BE2C (cell line): ENCODE measurements at regions not wholly inside any gene's neighbourhood (a gene's known extent, or its start where the extent isn't known, plus 50 kb on each side); places are given as distances from the start of the nearest gene placed in this dataset.
A peak's percentile ranks its signal among the peaks of the same experiment; 100 is the strongest.
"Not testable (repeated sequence)": the region's sequence is repeated elsewhere in the genome, so short reads cannot be mapped to it uniquely, and the experiment has no call there.

Source experiments
- DNase-seq: peaks from one replicate; pipeline ENCODE4 v3.0.0-alpha.2; 2020
- H3K27me3 ChIP-seq: fragments of 250-450 bp; sonication (Bioruptor Pico); 2 replicates; pipeline ENCODE4 v1.5.1; 2020; ENCODE audit warnings: mild to moderate bottlenecking
- H3K36me3 ChIP-seq: fragments of 250-450 bp; sonication (Bioruptor Pico); 2 replicates; pipeline ENCODE4 v1.5.1; 2020; ENCODE audit warnings: mild to moderate bottlenecking
- H3K4me1 ChIP-seq: fragments of 250-450 bp; sonication (Bioruptor Pico); 2 replicates; pipeline ENCODE4 v1.5.1; 2020
- H3K4me3 ChIP-seq: 2 replicates; pipeline ENCODE4 v1.5.1; 2011; ENCODE audit warnings: low read depth, low read length
- H3K9me3 ChIP-seq: fragments of 250-450 bp; sonication (Bioruptor Pico); 2 replicates; pipeline ENCODE4 v1.5.1; 2020
- TF ChIP-seq, protein P1 (sequence below): IDR thresholded peaks from 2 replicates; pipeline ENCODE4 v1.5.1; 2012; ENCODE audit warnings: mild to moderate bottlenecking, low read depth, low read length

DNA sequence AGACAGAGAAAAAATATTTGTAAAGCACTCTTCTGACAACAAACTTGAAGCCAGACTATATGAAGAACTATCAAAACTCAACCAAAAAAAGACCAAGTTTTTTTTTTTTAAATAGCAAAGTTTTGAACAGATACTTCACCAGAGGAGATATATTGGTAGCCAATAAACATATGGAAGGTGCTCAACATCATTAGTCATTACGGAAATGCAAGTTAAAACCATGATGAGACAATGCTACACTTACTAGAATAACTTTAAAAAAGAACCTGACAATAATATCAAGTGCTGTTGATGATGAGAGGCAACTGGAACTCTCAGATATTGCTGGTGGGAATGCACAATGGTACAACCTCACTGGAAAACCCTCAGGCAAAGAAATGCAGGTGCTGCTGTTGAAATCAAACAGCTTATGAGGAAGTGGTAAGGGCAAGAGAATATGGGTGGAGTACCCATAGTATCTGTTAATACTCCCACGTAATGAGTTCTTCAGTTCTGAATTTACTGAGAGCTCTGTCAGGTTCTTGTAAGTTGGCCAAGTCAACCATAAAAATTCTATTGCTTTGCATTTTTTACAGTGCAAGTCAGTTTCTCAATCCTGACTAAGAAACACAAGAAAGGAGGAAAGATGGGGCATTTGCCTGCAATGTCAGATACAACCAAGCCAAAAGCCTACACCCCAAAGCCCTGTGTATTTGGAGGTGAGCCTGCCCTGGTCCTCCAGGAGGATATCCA lies 87.3 kb upstream of the GNAQ start:
- Histone ChIP-seq H3K36me3 (no peaks in the 10 kb centered on the region), H3K4me1 (no peaks in the 10 kb centered on the region), H3K27me3 (no peaks in the 10 kb centered on the region), H3K4me3 (no peak overlapping the region), H3K9me3 (no peaks in the 10 kb centered on the region; the same call in 1 of the 2 replicates)
- TF ChIP-seq, protein P1, sequence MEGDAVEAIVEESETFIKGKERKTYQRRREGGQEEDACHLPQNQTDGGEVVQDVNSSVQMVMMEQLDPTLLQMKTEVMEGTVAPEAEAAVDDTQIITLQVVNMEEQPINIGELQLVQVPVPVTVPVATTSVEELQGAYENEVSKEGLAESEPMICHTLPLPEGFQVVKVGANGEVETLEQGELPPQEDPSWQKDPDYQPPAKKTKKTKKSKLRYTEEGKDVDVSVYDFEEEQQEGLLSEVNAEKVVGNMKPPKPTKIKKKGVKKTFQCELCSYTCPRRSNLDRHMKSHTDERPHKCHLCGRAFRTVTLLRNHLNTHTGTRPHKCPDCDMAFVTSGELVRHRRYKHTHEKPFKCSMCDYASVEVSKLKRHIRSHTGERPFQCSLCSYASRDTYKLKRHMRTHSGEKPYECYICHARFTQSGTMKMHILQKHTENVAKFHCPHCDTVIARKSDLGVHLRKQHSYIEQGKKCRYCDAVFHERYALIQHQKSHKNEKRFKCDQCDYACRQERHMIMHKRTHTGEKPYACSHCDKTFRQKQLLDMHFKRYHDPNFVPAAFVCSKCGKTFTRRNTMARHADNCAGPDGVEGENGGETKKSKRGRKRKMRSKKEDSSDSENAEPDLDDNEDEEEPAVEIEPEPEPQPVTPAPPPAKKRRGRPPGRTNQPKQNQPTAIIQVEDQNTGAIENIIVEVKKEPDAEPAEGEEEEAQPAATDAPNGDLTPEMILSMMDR: no peak
- DNase-seq: no peak

DNA sequence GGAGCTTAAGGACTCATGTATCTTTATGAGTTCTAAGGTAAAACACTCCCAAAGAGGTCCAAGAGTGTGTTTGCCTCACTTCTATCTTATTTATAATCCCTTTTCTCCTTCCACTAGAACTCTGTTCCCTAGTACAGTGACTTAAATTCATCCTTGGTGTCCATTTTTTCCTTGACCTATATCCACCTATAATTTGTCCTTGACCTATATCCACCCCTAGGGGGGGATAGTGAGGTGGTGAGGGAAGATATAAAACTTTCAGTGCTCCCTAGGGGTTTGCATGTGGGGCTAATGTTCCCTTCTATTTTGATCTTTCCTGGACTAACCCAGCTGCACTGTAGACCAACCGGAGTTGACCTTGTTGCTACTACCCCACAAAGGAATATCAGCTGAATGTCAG lies 83.5 kb upstream of the GNAQ start:
- TF ChIP-seq, protein P1: peak; percentile 61
- H3K4me1 ChIP-seq: no peaks in the 10 kb centered on the region
- peak; percentile 15 for DNase-seq

DNA sequence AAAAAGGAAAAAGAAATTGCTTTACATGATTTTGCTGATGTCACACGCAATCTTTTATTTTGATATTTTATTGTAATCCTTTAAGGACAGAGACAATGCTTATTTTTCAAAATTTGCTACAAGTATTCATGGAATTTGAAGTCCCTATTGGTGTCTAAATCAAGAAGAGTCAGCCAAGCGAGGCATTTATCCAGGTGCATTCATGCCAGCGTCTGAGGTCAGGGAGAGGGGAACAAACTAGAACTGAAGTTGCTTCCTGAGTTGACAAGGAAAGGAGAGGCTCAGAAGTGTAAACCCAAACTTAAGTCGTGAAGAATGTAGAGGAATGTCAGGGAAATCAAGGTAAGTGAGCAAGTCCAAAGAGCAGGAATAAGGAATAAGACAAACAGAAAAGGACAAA lies 83.0 kb upstream of the GNAQ start:
- TF ChIP-seq, protein P1: no peak
- Histone ChIP-seq H3K4me1 (no peaks in the 10 kb centered on the region), H3K36me3 (no peaks in the 10 kb centered on the region), H3K27me3 (no peaks in the 10 kb centered on the region), H3K4me3 (no peak overlapping the region), H3K9me3 (no peaks in the 10 kb centered on the region; the same call in 1 of the 2 replicates)
- DNase-seq: no peak

More for the DNA sequence above, 83.5 kb upstream of the GNAQ start:
- Histone ChIP-seq H3K4me3 (no peak overlapping the region), H3K36me3 (no peaks in the 10 kb centered on the region), H3K27me3 (no peaks in the 10 kb centered on the region), H3K9me3 (no peaks in the 10 kb centered on the region; the same call in 1 of the 2 replicates)

DNA sequence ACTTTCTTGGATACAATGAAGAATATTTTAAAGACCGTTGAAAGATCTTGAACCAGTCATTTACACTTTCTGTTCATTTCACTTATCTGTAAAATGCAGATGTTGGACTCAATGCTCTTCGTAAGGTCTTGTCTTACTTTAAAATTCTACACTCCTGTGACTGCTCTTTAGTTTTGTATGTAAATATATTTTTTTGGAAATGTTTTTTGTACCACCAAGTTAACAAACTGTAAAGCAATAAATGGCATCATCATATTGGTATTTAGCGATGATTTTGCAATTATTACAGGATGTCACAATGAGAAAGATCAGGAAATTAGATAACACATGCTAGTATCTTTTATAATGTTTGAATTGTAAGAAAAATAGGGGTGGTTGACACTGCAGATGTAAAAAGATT lies 80.8 kb upstream of the GNAQ start:
- H3K27me3 ChIP-seq: no peaks in the 10 kb centered on the region
- TF ChIP-seq, protein P1: no peak
- no peak for DNase-seq
- no peaks in the 10 kb centered on the region for H3K36me3 ChIP-seq
- no peaks in the 10 kb centered on the region for H3K4me1 ChIP-seq
- H3K9me3 ChIP-seq: no peaks in the 10 kb centered on the region
- H3K4me3 ChIP-seq: no peak overlapping the region

DNA sequence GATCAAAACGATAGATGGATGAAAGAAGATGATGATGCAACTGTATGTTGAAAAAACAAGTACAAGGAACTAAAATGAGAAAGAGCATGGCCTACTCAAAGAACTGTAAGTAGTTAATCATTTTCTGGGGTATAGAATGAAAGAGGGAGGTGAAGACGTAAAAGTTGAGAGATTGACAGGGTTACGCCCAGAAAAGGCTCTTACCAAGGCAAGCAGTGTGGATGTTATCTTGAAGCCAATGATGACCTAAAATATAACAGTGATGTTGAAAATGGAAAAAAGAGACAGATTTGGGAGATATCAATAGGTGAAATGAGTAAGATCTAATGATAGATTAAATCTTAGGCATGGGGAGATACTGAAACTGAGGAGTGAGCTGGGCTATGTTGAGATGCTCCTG lies 80.4 kb upstream of the GNAQ start:
- no peak for DNase-seq
- no peak overlapping the region for H3K4me3 ChIP-seq
- TF ChIP-seq, protein P1: no peak
- H3K36me3 ChIP-seq: no peaks in the 10 kb centered on the region
- no peaks in the 10 kb centered on the region for H3K9me3 ChIP-seq
- H3K27me3 ChIP-seq: no peaks in the 10 kb centered on the region
- no peaks in the 10 kb centered on the region for H3K4me1 ChIP-seq

DNA sequence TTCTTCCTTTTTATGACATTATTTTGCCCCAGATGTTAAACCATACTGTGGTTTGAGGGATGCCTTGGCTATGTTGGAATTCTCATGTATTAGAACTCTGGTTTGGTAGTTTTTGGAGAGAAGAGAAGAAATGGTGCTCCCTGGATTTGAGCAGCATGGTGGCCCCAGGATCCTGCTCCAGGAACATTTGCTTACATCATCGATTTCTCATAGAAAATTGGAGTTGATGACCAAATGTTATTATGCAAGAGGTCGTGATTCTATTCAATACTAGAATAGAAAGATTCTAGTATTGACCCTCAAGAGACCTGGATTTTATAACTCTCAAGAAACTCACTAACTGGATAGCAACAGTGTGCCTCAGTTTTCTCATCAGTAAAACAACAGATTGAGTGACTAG lies 77.5 kb upstream of the GNAQ start:
- Histone ChIP-seq H3K4me1 (no peaks in the 10 kb centered on the region), H3K36me3 (no peaks in the 10 kb centered on the region)

DNA sequence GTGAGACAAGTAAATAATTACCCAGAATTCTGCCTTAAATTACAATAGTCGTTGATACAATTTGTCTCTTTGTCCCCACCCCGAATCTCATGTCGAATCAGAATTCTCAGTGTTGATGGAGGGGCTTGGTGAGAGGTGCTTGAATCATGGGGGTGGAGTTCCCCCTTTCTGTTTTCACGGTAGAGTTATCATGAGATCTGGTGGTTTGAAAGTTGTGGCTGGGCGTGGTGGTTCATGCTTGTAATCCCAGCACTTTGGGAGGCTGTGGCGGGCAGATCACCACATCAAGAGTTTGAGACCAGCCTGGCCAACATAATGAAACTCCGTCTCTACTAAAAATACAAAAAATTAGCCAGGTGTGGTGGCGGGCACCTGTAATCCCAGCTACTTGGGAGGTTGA lies 75.0 kb upstream of the GNAQ start:
- H3K4me3 ChIP-seq, H3K27me3 ChIP-seq, DNase-seq, H3K9me3 ChIP-seq, H3K36me3 ChIP-seq, H3K4me1 ChIP-seq: not testable (repeated sequence)

More for the DNA sequence above, 77.5 kb upstream of the GNAQ start:
- TF ChIP-seq, protein P1: no peak
- Histone ChIP-seq H3K9me3 (no peaks in the 10 kb centered on the region), H3K4me3 (no peak overlapping the region), H3K27me3 (no peaks in the 10 kb centered on the region)
- DNase-seq: no peak
